HCT116 (cell line): ENCODE measurements at regions not wholly inside any gene's neighbourhood (a gene's known extent, or its start where the extent isn't known, plus 50 kb on each side); places are given as distances from the start of the nearest gene placed in this dataset.

ENCODE experiments used
- ATAC-seq: fragments of 200-7000 bp; cut with Tn5 transposase; 2 replicates; pipeline ENCODE4 v1.9.1; 2020; ENCODE audit warnings: mild to moderate bottlenecking, moderate library complexity
- BruUV-seq: library from RNA; stranded (reverse); fragments of 400-500 nt; replicated peaks from 2 replicates; lab custom pipeline; 2021; lab: Mats Ljungman, UMichigan
- CTCF ChIA-PET: fragments of 300-600 bp; sonication (Branson Sonifier 250); formaldehyde crosslinking; loops from one replicate; lab custom pipeline; 2021; ENCODE audit warnings: antibody characterized with exemption; lab: Charles Lee
- POLR2A ChIA-PET: fragments of 300-600, 350-600 bp; sonication (Branson Sonifier 250); formaldehyde crosslinking; loops from one replicate; lab custom pipeline; 2021; ENCODE audit warnings: antibody characterized with exemption; lab: Charles Lee
- RAD21 ChIA-PET, 2 experiments: fragments of 300-600 bp; sonication (Branson Sonifier 250); formaldehyde crosslinking; loops; one replicate each; lab custom pipeline; 2023; ENCODE audit warnings: low total read pairs in 2 of 2; ENCODE audit not compliant: uncharacterized antibody in 2 of 2, unreplicated experiment in 2 of 2, low non-redundant PET in 1 of 2; lab: Charles Lee
- DNase-seq: peaks from one replicate; pipeline ENCODE4 v3.0.0-alpha.2; 2010; ENCODE audit warnings: low read depth, low spot score
- H2AFZ ChIP-seq: fragments of 200-600 bp; shearing (Covaris generic), sonication (generic); 2 replicates; pipeline ENCODE4 v1.6.1; 2017; ENCODE audit warnings: low read depth, mixed run types, mixed read lengths, antibody characterized with exemption, low read length; ENCODE audit not compliant: poor library complexity, severe bottlenecking
- H3K27ac ChIP-seq: 2 replicates; pipeline ENCODE4 v1.5.1; 2012; ENCODE audit warnings: low read depth, low read length
- H3K27me3 ChIP-seq: fragments of 200-600 bp; sonication (generic); 2 replicates; pipeline ENCODE4 v1.6.1; 2016; ENCODE audit warnings: mixed run types, low read length, mixed read lengths; ENCODE audit not compliant: insufficient read depth
- H3K36me3 ChIP-seq, 2 experiments: fragments of 200-500 bp in 1 of 2; fragments of 200-600 bp in 1 of 2; sonication (Bioruptor generic) in 1 of 2; sonication (generic) in 1 of 2; 2 replicates each; pipeline versions ENCODE4 v1.5.1 to v1.6.1; 2014 to 2016; ENCODE audit warnings: low read length in 2 of 2, inconsistent platforms in 1 of 2, mixed read lengths in 1 of 2, mixed run types in 1 of 2; ENCODE audit not compliant: insufficient read depth in 2 of 2, control insufficient read depth in 1 of 2
- H3K4me1 ChIP-seq, 2 experiments: fragments of 200-600 bp in 1 of 2; sonication (generic) in 1 of 2; 2 replicates each; pipeline versions ENCODE4 v1.5.1 to v1.6.1; 2012 to 2017; ENCODE audit warnings: low read length in 2 of 2, inconsistent platforms in 1 of 2, mild to moderate bottlenecking in 1 of 2, mixed read lengths in 1 of 2, mixed run types in 1 of 2, moderate library complexity in 1 of 2; ENCODE audit not compliant: insufficient read depth in 2 of 2, control insufficient read depth in 1 of 2
- H3K4me2 ChIP-seq: fragments of 200-600 bp; sonication (generic); 2 replicates; pipeline ENCODE4 v1.6.1; 2017; ENCODE audit warnings: mixed run types, low read length, mixed read lengths
- H3K4me3 ChIP-seq, 2 experiments: fragments of 200-600 bp in 1 of 2; sonication (generic) in 1 of 2; replicated peaks in 1 of 2; 2 replicates each; pipeline ENCODE4 v1.5.1; 2011 to 2016; ENCODE audit warnings: low read length in 2 of 2, control low read depth in 1 of 2, low read depth in 1 of 2, mild to moderate bottlenecking in 1 of 2, mixed read lengths in 1 of 2, mixed run types in 1 of 2
- H3K79me2 ChIP-seq: fragments of 200-600 bp; sonication (generic); 2 replicates; pipeline ENCODE4 v1.6.1; 2017; ENCODE audit warnings: mild to moderate bottlenecking, mixed run types, low read length, moderate library complexity, mixed read lengths; ENCODE audit not compliant: insufficient read depth
- H3K9ac ChIP-seq: fragments of 200-600 bp; sonication (generic); 2 replicates; pipeline ENCODE4 v1.6.1; 2016; ENCODE audit warnings: low read length, mixed read lengths
- H3K9me2 ChIP-seq: fragments of 200-600 bp; sonication (generic), shearing (Covaris generic); 2 replicates; pipeline ENCODE4 v1.6.1; 2017; ENCODE audit warnings: mixed run types, mild to moderate bottlenecking, moderate library complexity; ENCODE audit not compliant: insufficient read depth
- H3K9me3 ChIP-seq, 2 experiments: fragments of 200-500 bp in 1 of 2; fragments of 200-600 bp in 1 of 2; sonication (Bioruptor generic) in 1 of 2; sonication (generic) in 1 of 2; 2 replicates each; pipeline ENCODE4 v1.6.1; 2014 to 2017; ENCODE audit warnings: low read length in 2 of 2, mixed read lengths in 2 of 2, inconsistent platforms in 1 of 2, low read depth in 1 of 2, mild to moderate bottlenecking in 1 of 2, mixed run types in 1 of 2, moderate library complexity in 1 of 2; ENCODE audit not compliant: control insufficient read depth in 1 of 2, insufficient read depth in 1 of 2
- H4K20me1 ChIP-seq: fragments of 200-600 bp; sonication (generic), shearing (Covaris generic); 2 replicates; pipeline ENCODE4 v1.6.1; 2017; ENCODE audit warnings: mixed run types, mild to moderate bottlenecking, moderate library complexity; ENCODE audit not compliant: insufficient read depth
- ATF3 ChIP-seq: IDR thresholded peaks from 2 replicates; pipeline ENCODE4 v1.6.1; 2012
- CBX3 ChIP-seq: IDR thresholded peaks from 2 replicates; pipeline ENCODE4 v1.6.1; 2012; ENCODE audit warnings: low read depth
- CEBPB ChIP-seq: IDR thresholded peaks from 2 replicates; pipeline ENCODE4 v1.6.1; 2012; ENCODE audit warnings: low read depth
- ELF1 ChIP-seq: IDR thresholded peaks from 2 replicates; pipeline ENCODE4 v1.6.1; 2012; ENCODE audit warnings: low read depth, borderline replicate concordance
- EZH2 ChIP-seq: fragments of 200-600 bp; sonication (generic); IDR thresholded peaks from 2 replicates; pipeline ENCODE4 v1.6.1; 2017; ENCODE audit warnings: antibody characterized with exemption, mixed run types
- JUND ChIP-seq: IDR thresholded peaks from 2 replicates; pipeline ENCODE4 v1.6.1; 2012
- MAX ChIP-seq: IDR thresholded peaks from 2 replicates; pipeline ENCODE4 v1.6.1; 2012
- POLR2A ChIP-seq: IDR thresholded peaks from 2 replicates; pipeline ENCODE4 v1.7.0; 2011; ENCODE audit warnings: borderline replicate concordance; ENCODE audit not compliant: insufficient read depth, insufficient read length; ENCODE audit errors: extremely low read depth
- POLR2AphosphoS5 ChIP-seq: IDR thresholded peaks from 2 replicates; pipeline ENCODE4 v1.6.1; 2011; ENCODE audit warnings: mild to moderate bottlenecking, low read depth, low read length, moderate library complexity
- RAD21 ChIP-seq: IDR thresholded peaks from 2 replicates; pipeline ENCODE4 v1.6.1; 2012; ENCODE audit warnings: low read depth, mild to moderate bottlenecking
- REST ChIP-seq: IDR thresholded peaks from 2 replicates; pipeline ENCODE4 v1.6.1; 2012; ENCODE audit warnings: low read depth
- SIN3A ChIP-seq: IDR thresholded peaks from 2 replicates; pipeline ENCODE4 v1.6.1; 2012; ENCODE audit warnings: low read depth
- SRF ChIP-seq: IDR thresholded peaks from 2 replicates; pipeline ENCODE4 v1.6.1; 2012; ENCODE audit warnings: low read depth
- ZFX ChIP-seq: fragments of 450-650 bp; IDR thresholded peaks from 2 replicates; pipeline ENCODE4 v1.6.1; 2017
- intact Hi-C: fragments of 100-400 bp; cut with micrococcal nuclease; formaldehyde crosslinking; loops from 2 replicates; pipeline ENCODE4 v1.10.0; 2022

GRCh38 chr19:30877661-30878113 lies 471.5 kb downstream of the TSHZ3 start:
- no peaks in the 10 kb centered on the region for H3K79me2 ChIP-seq
- H3K36me3 ChIP-seq, result no peaks in the 10 kb centered on the region
- H2AFZ ChIP-seq, result no peak overlapping the region
- intact Hi-C loops, result no loop called here
- H3K9me3 ChIP-seq, result peaks cover 3 to 50% of the 10 kb centered on the region in 2 experiments; a peak in 2 of 4 replicates
- DNase-seq, result no peak
- H3K4me3 ChIP-seq, result no peak overlapping the region
- no peaks in the 10 kb centered on the region for H3K9me2 ChIP-seq
- H3K4me2 ChIP-seq, result no peak overlapping the region
- POLR2A ChIA-PET, result no interaction called here
- H4K20me1 ChIP-seq, result no peaks in the 10 kb centered on the region
- H3K27ac ChIP-seq, result no peak overlapping the region
- ATAC-seq, result no peak
- no peaks in the 10 kb centered on the region for H3K27me3 ChIP-seq
- RAD21 ChIA-PET, result no interaction called here
- no peaks in the 10 kb centered on the region for H3K4me1 ChIP-seq
- CTCF ChIA-PET, result no interaction called here
- TF ChIP-seq REST, result no peak
- TF ChIP-seq ATF3, result no peak
- TF ChIP-seq CBX3, result no peak
- TF ChIP-seq ZFX, result no peak
- TF ChIP-seq POLR2A, result no peak
- no peak for TF ChIP-seq JUND
- no peak for TF ChIP-seq SIN3A
- TF ChIP-seq MAX, result no peak
- TF ChIP-seq CEBPB, result no peak
- TF ChIP-seq POLR2AphosphoS5, result no peak
- TF ChIP-seq RAD21, result no peak
- no peak for TF ChIP-seq EZH2
- TF ChIP-seq SRF, result no peak
- no peak for TF ChIP-seq ELF1
- BruUV-seq, result no TSS peak
- H3K9ac ChIP-seq, result no peak overlapping the region
